Smooth muscle cell of the brain vasculature (primary cell): ENCODE measurements at regions not wholly inside any gene's neighbourhood (a gene's known extent, or its start where the extent isn't known, plus 50 kb on each side); places are given as distances from the start of the nearest gene placed in this dataset.

Experiments used
- DNase-seq: peaks from one replicate; pipeline ENCODE4 v3.0.0-alpha.2; 2012; ENCODE audit warnings: low read depth, low spot score

DNA sequence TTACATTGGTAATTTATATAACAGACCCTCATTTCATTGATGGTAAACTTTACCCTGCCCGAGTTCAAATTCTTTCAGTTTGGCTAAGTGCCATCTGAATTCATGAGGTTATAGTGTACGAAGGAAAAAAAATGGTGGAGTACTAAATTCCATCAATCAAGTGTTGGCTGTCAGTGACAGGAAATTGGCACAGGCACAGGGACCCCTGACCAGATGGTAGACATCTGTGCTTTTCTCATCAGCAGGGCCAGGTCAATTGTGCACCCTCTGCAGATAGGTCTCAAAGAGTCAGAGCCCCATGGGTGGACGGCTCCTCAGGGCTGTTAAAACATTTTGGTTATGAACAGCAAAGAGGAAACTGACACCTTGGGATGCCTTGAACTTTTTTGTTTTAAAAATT is 439.2 kb downstream of the SETBP1 start:
- DNase-seq, result no peak

DNA sequence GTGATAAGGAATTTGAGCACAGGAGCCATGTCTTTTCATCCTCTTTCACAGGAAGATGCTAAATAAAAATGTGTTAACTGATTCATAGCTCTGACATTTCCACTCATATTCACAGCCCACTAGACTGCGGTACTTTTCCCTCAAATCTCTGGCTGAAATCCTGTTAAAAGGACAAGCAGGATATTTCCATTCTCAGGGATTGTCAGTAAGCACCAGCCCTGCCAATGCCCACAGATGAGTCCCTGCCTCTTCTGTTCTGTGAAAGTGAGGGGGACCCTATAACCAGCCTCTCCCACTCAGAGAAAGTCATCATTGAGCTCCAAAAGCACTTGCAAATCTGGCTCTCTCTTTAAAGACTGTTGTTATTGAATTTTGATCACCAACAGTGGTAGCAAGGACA is 440.5 kb downstream of the SETBP1 start:
- DNase-seq, result no peak

GRCh38 chr18:45122506-45122905 is 441.8 kb downstream of the SETBP1 start:
- no peak for DNase-seq

GRCh38 chr18:45127405-45127804 is 446.7 kb downstream of the SETBP1 start:
- no peak for DNase-seq

DNA sequence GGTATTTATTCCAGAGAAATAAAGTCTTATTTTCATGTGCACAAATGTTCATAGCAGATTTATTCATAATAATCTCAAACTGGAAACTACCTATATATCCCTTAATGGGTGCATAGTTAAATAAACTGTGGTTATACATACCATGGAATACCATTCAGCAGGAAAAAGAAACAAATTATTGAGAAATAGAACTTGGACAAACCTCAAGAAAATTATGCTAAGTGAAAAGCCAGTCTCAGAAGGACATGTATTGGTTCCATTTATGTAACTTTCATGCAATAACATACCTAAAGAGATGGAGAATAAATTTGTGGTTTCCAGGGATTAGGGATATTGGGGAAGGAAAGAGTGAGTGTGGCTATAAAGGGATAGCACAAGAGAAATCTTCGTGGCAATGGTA is 452.6 kb downstream of the SETBP1 start:
- no peak for DNase-seq

DNA sequence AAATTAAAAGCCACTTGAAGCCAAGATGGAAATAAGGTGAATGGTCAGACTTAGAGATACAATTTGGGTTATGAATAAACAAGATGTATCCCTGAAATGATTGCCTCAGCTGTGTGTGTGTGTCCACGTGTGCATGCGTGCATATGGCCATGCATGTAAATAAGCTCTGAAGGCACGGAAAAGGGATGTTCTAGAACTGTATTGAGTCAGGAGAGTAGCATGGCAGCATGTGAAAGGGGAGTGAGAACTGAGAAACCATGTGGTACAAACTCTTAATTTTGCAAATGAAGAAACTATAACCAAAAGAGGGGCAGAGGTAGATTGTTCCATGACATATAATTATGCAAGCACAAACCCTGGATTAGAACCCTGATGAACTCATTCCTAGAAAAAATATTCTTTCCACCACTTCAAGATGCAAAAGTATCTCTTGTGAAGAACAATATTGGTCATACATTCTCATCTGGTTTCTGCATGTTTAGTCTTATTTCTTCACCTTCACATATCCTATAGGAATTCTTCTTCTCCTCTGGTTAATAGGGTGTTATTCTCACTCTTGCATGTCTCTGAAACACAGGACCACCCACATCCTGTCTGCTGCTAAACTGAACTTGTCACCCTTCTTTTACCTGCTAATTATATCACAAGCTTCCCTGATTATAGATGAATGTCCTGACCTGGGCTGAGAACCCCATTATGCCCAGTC is 455.8 kb downstream of the SETBP1 start:
- DNase-seq, result no peak

GRCh38 chr18:45137087-45137419 is 456.4 kb downstream of the SETBP1 start:
- DNase-seq, result no peak

- no peak for DNase-seq
Observed at GRCh38 chr18:45139478-45139877, 458.8 kb downstream of the SETBP1 start.

- DNase-seq, result no peak
Observed at GRCh38 chr18:45142868-45143267, 462.2 kb downstream of the SETBP1 start.

DNA sequence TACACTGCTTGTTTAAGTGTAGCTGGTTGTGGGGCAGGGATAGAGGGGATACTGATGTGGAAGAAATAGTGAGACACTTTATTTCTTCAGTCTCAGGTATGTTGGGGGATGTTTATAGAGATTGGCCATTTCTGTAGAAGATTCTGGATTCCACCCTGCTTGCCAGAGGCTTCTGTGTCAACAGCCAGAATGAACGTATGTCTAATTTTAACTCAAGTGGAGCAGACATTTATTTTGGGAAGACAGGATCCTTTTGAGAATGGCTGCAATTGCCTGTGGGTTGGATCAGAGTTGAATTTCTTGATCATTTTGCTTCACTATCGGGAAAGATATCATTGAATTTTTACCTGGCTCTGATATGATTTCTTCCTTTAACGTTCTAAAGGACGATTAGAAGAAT is 465.6 kb upstream of the SLC14A2 start:
- no peak for DNase-seq

DNA sequence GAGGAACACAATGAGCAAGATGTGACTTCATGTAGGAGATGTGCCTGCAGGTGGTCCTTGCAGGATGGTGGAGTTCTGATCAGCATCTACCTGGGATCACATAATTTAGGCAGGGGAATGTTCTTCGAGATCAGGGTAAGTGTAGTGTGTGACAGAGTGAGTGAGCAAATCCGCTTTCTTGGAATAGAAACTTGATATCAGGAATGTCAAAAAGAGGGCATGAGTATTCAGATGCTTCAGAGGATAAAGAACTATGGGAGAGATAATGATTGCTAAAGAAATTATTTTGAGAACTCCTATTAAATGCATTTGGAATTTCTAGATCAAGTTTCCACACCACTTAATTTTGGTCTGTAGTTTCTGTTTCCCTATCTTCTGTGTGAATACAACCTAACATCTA is 463.6 kb upstream of the SLC14A2 start:
- DNase-seq, result no peak

- DNase-seq, result no peak
Observed at GRCh38 chr18:45155526-45155925, 459.8 kb upstream of the SLC14A2 start.

- no peak for DNase-seq
Observed at GRCh38 chr18:45156946-45157345, 458.3 kb upstream of the SLC14A2 start.

DNA sequence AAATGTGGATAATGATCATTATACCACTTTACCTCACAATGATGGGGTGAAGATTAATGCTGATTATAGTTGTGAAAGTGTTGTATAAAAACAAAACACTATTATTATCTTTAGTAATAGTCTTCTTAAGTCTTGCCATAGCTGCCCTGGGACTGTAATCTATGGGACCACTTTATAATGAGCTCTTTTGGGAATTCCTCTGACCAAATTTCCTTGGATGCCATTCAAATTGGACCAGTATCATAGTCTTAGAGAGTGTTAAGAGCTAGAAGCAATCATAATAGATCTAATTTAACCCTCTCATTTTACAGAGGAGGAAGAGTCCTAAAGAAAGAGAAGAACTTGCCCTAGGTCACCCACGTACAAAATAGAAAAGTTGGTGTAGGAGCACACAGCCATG is 457.7 kb upstream of the SLC14A2 start:
- DNase-seq, result no peak

DNA sequence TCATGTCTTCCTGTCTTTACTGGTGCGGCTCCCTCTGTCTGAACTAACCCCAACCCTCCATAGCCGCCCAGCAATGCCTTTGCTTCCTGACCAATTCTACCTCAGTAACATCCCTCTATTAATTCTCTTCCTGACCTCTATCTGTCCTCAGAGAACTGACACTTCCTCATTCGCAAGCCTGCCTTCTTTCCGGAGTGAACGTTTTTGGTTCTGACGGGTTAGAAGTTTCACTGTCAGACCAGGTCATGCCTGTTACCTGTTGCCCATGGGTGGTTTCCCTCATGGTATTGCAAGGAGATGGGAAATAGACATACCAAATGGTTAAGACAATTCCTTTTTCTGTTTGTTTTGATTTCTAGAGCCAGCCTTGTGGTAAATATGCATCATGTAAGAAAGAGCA is 453.4 kb upstream of the SLC14A2 start:
- no peak for DNase-seq

DNA sequence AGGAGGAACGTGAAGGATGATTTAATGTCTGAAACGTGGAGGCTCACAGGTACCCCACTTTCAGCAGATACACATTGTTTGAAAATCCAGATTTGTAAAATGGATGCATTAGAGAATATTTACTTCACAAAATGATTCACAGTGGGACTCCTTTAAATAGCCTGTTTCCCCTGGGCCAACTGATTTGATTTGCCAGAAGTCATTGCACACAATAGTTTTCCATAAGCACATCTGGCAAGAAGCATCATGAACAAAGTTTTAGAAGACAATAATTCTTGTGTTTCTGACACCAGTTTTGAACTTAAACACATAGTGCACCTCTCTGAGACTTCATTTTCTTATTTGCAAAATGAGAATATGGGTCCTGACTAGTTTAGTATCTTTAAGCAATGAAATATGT is 451.4 kb upstream of the SLC14A2 start:
- DNase-seq, result no peak

DNA sequence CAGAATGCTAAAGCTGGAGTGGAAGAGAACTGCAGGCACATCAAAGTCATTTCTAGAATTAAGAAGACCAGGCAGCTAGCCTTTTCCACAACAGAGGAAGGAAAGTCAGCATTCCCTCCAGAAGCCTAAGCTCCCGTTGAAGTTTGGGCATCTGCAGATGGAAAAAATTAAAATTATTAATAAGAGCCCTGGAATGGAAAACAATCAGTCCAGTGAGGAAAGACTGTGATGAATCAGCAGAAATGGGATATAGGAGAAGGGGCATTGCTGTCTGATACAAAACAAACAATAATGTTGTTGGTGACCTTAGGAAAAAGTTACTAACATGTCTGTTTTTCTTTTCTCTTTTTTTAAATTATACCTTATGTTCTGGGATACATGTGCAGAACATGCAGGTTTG is 450.7 kb upstream of the SLC14A2 start:
- DNase-seq, result no peak

DNA sequence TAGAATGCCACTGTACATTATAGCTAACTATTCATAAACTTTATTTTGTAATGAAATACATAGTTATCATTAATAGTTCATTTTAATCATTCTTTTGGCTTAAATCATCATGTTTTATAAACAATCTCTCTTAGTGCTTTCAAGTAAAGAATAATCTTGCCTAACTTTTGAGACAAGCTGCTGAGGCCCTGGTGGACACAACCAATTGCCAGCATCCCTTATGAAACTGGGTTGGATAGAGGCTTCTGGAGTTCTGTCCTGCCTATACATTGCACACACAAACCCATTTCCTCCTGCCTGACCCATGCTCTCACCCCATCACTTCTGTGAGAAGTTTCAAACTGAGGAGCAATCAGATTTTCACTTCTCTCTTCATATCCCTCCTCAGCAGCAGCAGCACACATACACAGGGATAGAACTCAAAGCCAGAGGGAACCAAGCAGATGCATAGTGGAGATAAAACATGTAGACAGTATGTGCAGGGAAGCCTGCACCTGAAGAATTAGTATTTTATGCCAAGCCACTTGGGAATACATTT is 450.0 kb upstream of the SLC14A2 start:
- DNase-seq, result no peak

GRCh38 chr18:45165871-45166270 is 449.4 kb upstream of the SLC14A2 start:
- DNase-seq, result no peak

GRCh38 chr18:45166341-45166835 is 448.9 kb upstream of the SLC14A2 start:
- no peak for DNase-seq

- no peak for DNase-seq
Observed at GRCh38 chr18:45166836-45167551, 448.3 kb upstream of the SLC14A2 start.

DNA sequence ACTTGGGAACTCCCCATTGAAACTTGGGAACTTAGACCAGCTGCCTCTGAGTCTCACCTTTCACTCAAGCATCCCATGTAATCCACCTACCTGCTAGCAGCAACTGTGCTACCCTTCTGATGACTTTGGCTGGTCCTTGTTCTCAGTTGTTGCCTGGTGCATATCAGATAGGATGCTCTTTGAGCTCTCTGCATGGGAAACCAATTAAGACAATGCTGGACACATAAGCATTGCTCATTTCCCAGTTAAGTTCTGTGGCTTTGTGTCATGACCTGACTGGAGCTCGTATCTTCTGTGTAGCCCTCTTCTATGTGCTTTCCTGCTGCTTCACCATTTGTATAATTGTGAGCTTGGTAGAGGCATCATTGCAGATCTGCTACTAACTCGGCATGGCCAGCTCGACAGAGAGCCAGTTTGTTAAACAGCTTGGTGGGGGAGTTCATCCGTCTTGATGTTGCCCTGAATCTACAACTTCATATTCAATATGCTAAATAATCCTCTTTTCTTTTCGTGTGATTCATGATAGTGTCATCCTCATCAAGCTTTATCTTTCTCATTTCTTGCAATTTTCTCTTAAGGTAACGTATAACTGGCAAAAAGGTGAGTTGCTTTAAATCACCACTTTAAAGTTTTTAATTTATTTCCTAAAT is 447.5 kb upstream of the SLC14A2 start:
- DNase-seq, result no peak
